ENCODE measurements at regions not wholly inside any gene's neighbourhood (a gene's known extent, or its start where the extent isn't known, plus 50 kb on each side); places are given as distances from the start of the nearest gene placed in this dataset.
A peak's percentile ranks its signal among the peaks of the same experiment; 100 is the strongest.

DNA sequence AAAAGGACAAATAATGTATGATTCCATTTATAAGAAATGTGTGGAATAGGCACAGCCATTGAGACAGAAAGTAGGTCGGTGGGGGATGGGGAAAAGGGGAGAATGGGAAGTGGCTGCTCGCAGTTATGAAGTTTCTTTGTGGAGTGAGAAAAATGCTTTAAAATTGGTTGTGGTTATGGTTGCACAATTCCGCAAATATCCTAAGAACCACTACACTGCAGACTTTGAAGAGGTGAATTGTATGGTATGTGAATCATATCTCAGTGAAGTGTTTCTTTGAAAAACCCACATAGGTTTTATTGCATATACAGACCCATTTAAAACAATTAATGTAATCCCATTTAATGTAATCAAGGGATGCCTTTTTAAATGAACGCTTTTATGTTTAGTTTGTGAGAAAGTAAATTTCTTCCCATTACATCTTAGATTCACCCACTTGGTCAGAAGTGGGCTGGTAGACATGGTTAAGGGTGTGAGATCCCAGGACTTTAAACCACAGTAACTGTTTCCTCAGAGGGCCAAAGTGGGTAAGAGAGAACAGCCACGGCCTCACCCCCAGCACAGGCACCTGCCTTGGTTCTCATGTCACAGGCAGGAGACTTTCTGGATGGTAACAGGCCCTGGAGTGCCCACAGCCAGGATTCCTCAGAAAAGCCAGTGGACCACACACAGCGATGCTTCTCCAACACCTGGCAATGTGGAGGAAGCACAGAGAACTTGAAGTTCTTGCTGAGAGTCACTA, 119.3 kb upstream of the GJB6 start:
- peak; percentile 42 for DNase-seq (ENCODE audit: low spot score)

DNA sequence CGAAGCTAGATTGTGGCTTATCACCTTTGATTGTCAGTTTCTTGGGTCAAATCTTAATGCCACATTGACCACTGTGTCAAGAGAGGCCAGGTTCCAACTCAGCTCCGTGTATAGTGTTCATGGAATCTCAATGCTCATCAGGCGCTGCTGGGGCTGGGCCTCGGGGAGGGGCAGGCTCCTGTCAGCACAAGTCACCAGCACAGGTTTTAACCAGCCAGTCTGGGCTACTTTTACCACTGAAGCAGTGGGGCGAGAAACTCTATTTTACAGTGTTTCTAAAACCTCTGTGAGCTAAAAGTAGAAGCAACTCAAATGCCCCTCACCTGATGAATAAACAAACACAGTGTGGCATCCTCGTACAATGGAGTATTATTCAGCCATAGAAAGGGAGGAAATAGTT, 118.7 kb upstream of the GJB6 start:
- DNase-seq (ENCODE audit: low spot score), result no peak

DNA sequence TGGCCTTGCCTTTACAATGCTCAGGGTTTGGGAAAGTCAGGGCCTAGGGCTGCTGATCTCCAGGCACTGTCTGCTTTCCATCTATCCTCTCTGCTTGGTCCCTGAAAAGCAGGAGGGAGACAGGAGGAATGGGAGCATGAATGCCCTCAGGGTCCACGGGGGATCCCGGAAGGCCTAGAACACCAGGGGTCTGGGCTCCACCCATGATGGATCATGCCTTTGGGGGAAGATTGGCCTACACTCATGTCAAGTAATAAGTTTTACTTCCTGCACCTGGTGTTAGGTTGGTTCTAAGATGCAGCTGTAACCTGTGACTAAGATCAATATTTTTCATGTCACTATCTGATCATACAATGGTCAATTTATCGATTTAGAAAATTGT, 118.3 kb upstream of the GJB6 start:
- DNase-seq (ENCODE audit: low spot score), result no peak

DNA sequence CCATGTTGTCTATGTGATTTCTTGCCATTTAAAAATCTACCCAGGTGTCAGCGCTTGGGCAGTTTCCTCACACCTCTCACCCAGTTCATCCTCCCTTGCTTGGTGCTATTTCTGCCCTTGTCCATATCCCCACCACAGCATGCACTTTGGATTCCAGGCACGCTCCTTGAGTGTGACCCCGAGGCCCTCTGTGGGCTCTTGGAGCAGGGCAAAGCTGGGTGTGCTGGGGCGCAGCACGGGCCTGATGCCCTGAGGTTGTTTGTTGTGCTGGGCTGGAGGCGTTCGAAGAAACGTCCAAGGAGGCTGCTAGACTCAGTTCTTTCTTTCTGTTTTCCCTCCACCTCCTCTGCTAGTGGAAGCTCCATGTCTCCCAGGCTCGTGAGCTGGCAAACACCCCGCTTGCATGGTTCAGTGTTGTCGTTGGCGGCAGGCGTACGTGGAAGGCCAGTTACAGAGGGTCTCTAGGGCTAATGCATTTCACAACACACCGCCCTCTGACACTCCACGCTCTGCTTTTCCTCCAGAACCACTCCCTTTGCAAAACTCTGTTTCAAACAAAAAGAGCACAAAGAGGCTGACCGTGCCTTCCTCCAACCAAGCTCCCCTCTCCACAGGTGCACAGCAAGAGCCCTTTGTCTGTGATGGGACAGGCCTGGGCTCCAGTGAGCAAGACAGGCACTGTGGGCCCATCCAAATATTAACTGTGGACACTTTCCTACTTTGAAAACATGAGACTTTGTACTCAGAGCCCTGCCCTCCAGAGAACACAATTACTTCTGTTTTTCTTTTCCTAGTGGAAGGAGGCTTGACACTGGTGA, 117.7 kb upstream of the GJB6 start:
- DNase-seq (ENCODE audit: low spot score), result no peak

DNA sequence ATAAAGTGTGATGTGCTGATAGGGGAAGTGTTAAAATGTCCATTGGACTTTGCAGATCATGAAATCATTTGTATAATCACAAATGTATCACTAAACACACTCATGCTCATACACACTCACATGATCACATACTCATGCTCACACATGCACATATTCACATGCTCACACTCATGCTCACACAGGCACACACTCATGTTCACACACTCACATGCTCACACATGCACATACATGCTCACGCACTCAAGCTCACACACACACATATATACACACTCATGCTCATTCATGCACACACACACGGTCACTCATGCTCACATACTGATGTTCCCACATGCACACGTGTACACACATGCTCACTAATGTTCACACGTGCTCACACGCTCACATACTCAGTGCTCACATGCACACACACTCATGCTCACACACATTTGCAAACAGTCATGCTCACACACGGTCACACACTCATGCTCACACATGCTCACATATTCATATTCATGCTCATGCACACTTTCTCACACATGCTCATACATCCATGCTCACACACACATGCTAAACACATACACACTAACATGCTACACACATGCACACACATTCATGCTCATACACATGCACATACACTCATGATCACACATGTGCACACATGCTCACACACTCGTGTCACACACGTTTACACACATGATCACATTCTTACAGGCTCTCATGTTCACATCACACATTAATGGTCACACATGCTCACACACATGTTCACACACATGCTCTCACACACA, 116.7 kb upstream of the GJB6 start:
- DNase-seq (ENCODE audit: low spot score), result no peak

DNA sequence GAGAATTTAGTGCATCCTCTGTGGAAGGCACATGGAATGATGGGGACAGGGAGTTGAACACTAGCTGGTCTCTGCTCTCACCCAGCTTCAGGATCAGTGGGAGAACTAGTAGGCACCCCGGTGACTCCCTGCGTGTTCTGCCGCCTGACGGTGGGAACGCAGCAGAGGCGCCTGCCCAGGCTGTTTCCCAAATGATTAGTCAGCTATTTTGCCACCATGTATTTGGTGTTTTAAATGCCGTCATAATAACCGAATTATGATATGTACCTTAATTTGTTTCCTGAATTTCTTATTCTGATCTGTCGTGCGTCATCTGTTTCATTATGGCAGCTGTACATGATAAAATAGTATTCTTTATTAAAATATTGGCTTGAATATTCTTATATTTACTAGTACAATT, 115.9 kb upstream of the GJB6 start:
- no peak for DNase-seq (ENCODE audit: low spot score)

DNA sequence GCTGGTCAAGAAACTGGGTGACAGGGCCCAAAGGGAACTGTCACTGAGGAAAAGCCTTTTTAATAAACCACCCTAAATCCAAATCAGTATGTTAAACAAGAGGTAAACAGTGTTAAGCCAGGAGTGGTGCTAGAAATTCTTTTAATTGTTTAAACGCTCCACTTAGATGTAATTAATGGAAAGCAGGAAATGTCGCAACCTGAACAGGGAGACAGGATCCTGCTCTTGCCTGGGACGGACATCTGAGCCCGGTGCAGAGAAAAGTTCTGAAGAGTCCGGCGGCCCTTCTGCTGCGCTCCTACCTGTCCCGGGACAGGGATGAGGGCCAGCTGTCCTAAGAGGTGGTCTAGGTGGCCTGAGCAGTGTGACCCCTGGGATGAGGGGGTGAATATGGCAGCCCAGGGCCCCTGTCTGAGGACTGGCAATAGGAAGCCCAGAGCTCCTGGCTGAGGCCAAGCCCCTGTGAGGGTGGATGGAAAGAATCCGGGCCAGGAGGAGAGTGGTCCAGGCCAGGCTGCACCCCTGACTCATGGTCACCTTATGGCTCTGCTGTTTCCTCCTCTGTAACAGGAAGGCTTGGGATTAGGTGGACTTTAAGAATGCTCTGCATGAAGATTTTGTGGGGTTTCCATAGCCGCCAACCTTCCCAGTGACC, 112.8 kb upstream of the GJB6 start:
- no peak for DNase-seq (ENCODE audit: low spot score)

DNA sequence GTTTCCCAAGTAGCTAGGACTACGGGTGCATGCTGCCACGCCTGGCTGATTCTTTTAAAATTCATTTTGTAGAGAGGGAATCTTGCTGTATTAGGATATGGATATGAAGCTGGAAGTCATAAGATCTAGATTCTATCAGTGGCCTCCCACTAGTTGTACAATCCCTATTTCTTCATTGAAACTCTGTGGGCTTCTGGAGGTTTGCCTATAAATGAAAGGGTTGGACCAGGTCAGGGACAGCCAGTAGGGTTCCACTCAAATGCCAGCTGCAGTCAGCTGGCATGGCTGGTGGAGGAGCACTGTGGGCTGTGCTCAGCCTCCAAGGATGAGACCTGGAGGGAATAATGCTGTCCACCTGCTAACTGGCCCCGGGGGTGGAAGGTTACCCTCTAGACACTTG, 110.2 kb upstream of the GJB6 start:
- DNase-seq (ENCODE audit: low spot score), result no peak

DNA sequence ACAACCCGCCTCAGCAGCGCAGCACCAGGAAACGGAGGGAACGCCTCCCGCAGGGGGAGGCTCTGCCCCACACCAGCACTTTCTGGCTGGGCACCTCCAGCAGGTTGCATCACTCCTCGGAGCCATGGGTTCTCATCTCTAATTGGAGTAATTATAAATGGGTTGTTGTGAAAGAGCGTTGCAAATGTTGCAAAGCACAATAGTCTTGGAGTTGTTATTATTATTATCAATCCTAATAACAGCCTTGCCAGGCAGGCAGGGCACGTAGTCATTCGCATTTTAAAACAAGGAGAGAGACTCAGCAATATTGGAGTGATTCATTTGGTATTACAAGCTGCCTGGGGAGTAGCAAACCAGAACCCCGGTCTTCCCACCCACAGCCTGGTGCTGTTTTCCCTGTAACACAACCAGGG, 108.6 kb upstream of the GJB6 start:
- DNase-seq (ENCODE audit: low spot score), result no peak

DNA sequence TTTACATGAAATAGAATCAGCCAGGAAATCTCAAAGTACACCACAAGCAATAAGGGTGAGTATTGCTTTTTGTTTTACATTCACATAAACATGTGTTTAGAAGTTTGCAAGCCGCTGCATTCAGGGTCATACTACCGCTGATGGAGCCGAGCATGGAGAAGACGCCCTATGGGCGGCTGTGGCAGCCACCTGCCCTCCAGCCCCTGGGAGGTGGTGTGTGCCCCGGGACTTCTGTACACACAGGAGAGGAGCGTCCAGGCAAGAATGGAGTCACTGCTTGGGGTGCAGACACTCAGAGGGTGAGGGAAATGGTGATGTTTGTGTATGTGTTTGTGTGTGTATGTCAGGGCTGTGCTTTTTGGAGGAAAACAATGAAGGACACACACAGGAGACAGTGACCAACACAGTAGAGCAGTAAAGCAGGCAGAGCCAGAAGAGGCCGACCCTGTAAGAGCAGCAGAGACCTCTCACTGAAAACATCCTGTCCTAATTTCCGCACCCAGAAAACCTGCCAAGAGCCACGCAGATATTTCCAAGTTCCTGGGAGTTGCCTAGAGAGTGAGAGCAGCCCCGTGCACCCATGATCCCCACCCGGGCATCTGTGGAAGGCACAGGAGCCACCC, 108.1 kb upstream of the GJB6 start:
- DNase-seq (ENCODE audit: low spot score), result no peak

DNA sequence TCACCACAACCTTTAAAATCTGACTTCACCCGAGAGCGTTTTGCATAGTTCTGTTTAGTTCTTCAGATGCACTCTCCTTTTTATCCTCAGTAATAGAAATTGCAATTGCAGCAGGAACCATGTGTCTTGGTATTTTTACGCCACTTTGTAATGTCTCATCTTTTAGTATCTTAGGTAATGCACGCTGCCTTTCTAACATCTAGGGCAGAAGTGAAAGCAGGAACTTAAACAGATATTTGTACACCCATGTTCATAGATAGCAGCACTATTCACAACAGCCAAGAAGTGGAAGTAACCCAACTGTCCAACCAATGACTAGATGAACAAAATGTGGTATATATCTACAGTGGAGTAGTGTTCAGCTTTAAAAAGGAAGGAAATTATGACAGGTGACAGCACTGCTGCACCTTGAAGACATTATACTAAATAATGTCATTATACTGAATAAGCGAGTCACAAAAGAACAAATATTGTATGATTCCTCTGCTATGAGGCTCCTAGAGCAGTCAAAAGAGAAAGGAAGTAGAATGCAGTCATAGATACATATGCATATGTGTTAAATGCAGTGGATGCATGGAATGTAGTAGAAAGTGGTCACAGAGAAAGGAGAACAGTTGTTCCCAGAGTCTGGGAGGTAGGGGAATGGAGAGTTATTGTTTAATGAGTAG, 105.9 kb upstream of the GJB6 start:
- DNase-seq (ENCODE audit: low spot score), result no peak

DNA sequence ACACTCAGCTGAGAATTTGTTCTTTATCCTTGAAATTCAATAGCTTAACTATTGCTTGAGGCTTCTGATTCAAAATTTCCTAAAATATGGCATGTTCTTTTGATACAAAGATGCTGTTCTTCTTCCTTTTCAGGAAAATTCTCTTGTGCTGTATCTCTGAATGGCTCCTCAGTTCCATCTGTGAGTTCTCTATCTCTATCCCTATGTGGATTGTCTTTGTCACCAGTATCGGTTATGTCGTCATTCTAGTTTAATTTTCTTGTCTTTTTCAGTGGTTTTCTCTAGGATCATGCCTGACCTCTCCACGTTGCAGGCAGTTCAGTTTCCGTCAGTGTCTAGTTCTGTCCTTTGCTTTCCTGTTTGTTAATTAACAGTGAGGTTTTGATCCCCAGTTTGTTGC, 104.6 kb upstream of the GJB6 start:
- no peak for DNase-seq (ENCODE audit: low spot score)

DNA sequence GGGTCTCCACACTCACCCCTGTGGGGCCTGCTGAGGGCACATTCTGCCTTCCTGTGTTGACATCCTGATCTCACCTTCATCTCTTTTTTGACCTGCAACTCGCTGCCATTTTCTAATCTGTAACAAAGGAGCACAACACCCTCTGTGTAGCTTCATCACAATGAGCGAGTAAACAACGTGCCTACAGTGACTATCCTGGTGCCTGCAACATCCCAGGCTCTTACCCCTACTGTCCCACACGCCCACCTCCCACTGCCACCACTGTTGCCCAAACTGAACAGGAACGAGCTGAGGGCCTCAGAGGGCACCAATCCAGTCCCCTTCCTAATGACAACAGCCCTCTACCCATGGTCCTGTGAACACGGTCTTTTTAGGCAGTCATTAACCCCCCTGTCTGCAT, 102.2 kb upstream of the GJB6 start:
- DNase-seq (ENCODE audit: low spot score), result no peak

DNA sequence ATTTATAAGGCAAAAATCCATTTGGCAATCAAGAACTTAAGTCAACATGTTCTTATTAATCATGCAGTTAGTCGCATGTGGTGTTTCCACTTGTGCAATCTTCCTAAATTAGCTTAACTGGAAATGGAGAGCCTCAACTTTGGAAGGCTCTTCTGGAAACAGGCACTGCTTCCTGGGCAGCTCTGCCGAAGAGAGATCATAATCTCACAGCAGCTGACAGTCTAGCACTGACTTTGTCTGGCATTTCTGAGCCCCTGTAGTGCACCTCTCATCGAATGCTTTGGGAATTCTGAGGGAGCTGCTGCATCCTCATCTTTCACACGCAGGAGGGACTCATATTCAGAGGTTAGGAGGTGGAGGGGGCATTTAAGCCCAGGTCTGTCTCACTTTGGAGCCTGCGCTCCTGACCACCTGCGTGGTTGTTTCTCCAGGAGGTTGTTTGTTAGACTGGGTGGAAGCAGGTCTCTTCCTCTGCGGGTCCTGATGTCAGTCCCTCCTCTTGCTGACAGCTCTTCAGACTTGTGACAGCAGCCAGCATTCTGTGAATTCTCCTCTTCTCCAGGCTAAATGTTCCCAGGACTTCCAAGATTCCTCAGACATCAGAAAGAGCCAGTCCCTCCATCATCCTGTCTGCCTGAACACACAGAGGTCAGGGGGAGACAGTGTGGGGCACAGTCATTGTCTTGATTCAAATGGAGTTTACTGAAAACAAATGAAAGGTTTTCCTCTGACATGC, 100.4 kb upstream of the GJB6 start:
- no peak for DNase-seq (ENCODE audit: low spot score)

DNA sequence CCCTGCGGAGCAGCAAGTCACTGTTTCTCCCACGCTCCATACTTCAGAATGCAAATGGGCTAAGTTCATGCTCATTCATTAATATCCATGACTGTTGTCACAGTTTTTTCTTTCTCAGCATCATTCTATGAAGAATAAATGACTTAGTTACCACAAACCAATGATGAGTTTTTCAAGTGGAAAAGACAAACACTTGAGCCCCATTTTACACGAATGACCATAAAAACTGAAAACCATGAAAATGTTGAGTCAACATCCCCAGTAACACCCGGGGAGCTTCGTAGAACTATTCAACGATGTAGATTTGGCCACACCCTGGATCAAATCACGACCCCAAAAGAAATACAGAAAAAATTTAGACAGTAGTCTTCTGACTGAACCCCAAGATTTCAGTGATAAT, 99.8 kb upstream of the GJB6 start:
- no peak for DNase-seq (ENCODE audit: low spot score)

DNA sequence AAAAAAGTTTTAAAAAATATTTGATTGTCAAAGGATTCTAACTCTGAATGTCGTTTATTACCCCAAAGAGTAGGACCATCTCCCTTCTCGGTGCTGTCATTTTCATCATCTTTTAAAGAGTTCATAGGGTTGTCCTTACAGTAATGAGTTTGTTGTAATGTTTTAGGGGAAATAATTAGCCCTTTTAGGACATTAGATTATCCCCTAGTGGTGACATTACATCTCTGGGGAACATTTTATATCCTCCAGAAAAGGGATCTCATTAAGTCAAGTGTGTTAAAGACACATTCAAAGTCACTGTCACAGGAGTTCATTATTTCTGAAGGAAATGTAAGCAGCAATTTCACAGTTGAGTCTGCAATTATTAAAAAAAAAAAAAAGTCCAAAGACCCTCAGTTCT, 99.3 kb upstream of the GJB6 start:
- DNase-seq (ENCODE audit: low spot score), result no peak

DNA sequence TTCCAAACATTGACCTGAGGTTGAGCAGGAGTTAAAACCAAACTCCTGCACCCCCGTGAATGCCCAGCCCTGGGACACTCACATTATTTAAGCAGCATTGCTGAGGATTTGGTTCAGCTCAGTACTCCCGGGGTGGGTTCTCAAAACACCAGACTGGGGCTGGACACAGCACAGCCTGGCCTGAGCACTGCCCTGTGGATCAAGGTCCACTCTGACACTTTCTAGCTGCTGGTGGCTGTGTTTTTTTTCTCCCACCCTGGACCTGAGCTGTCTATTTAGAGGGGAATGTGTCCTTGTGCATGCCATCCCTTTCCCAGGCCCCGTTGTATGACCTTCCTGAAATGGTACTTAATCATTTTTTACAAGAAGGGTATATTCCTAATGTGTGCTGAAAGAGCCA, 94.7 kb upstream of the GJB6 start:
- DNase-seq (ENCODE audit: low spot score), result no peak

DNA sequence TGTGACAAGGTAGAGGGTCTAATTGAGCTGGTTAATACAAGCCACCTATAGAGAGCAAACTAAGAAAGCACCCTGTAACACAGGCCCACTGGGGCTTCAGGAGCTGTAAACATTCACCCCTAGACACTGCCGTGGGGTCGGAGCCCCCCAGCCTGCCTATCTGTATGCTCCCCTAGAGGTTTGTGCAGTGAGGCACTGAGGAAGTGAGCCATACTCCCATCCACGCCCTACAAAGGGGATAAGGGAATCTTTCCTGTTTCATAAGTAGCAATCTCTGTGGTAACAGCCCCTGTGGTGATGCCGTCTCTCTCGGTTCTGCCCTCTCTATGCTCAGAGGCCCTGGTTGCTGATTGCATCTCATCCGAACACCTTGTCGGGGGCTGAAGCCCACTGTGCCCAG, 94.2 kb upstream of the GJB6 start:
- DNase-seq (ENCODE audit: low spot score), result no peak

DNA sequence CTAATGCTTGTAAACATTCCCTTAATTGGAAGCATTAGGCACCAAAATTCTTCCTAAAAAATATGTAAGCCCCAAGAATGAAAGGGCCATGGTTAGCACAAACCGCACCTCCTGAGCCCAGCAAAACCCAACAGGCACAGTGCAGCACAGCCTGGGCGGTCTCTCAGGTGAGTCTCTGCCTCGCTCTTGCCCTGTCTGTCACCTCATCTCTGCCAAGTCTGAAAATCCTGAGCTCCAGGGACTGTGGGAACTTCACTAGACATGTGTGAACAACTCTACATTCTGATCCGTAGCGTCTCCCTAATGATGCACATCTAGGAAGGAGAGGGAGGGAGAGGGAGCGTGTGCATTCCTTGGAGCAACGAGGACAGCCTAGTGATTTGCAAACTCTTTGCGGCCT, 88.8 kb upstream of the GJB6 start:
- DNase-seq (ENCODE audit: low spot score), result no peak

DNA sequence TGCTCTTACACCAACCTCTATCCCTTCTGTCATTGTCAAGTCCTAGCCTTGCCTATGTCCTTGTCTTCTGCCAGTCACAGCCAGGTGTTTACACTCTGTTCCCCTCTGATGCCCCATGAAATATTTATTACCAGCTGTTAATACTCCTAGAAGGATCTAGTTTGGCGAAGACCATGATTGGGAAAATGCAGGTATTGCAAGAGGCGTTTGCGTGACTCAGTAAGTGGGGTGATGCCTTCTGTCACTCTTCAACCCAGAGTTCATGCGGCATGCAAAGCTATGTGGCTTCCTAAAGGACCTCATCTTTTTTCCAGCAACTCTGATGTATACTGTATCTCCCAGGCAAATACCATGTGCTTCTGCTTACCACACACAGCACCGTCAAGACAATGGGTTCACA, 81.8 kb upstream of the GJB6 start:
- DNase-seq (ENCODE audit: low spot score), result no peak

DNA sequence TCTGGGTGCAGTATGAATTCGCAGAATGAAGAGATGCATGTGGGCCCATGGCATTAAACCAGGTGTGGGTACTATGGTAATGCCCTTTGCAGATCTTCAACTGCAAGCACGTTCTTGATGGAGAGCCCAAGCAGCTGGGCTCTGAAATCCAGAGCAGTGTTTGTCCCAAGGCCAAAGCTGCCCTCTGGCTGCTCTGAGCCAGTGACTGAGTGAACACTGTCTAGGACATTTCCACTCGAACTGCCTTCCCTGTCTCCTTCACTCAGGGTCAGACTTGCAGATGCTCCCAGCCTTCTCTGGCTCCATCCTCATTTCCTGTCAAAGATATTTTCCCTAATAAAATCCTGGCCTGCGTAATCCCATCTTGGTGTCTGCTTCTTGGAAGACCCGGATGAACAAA, 80.2 kb upstream of the GJB6 start:
- DNase-seq (ENCODE audit: low spot score), result no peak
